ENCODE measurements at regions not wholly inside any gene's neighbourhood (a gene's known extent, or its start where the extent isn't known, plus 50 kb on each side); places are given as distances from the start of the nearest gene placed in this dataset.

DNA sequence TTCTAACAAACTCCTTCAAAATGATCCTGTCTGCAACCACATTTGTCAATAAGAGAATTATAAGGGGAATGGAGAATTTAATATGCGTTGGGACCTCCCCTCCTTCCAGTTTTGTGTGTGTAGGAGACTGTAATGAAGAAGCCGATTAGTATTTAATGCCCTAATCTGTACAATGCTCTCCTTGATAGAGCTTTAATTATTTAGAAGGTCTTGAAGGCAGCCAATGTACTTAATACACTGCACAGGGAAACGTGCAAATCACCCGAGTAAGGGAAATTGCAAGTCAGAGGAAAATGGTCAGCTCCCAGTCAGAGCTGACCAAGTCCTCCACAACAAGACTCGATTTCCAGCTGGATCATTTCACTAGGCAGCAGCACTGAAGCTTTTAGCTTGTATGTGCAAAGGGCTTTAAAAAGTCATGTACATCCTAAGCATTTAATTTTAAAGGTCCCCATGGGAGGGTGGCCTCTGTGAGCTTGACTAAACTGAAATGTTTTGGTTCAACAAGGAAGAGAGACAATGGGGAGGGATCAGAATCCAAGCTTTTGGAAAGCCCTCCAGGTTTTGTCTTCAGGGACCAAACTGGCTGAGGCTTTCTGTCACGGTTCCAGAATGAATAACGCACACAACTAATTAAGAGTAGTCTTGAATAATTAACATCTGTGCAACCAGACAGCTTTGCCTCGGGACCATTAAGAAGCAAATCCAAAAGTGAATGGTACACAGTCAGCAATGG, 159.8 kb upstream of the MITF start:
- Histone ChIP-seq H3K4me3 (no peak overlapping the region), H3K9me3 (no peaks in the 10 kb centered on the region), H3K9ac (ENCODE audit: low read depth in 2 of 2, low read length in 2 of 2) (no peak overlapping the region), H3K27me3 (no peaks in the 10 kb centered on the region), H3K4me1 (no peaks in the 10 kb centered on the region), H3K27ac (no peak overlapping the region), H3K36me3 (no peaks in the 10 kb centered on the region)
- intact Hi-C loops (cut with DNase I): no loop called here
- no peak for TF ChIP-seq CTCF (IDR thresholded peaks at IDR 0.05)
- no peak for DNase-seq

- Histone ChIP-seq H3K9me3 (no peaks in the 10 kb centered on the region), H3K4me1 (no peaks in the 10 kb centered on the region), H3K36me3 (no peaks in the 10 kb centered on the region), H3K27me3 (no peaks in the 10 kb centered on the region), H3K27ac (no peak overlapping the region), H3K9ac (ENCODE audit: low read depth in 2 of 2, low read length in 2 of 2) (no peak overlapping the region), H3K4me3 (no peak overlapping the region)
- intact Hi-C loops (cut with DNase I): no loop called here
- no peak for DNase-seq
- no peak for TF ChIP-seq CTCF (IDR thresholded peaks at IDR 0.05)
Measured at GRCh38 chr3:69569520-69569919, 169.7 kb upstream of the MITF start.

GRCh38 chr3:69568951-69569350, 170.3 kb upstream of the MITF start:
- no peak overlapping the region for H3K27ac ChIP-seq
- no peak for TF ChIP-seq CTCF (IDR thresholded peaks at IDR 0.05)
- intact Hi-C loops (cut with DNase I): no loop called here
- no peak overlapping the region for H3K4me3 ChIP-seq
- no peak for DNase-seq
- H3K4me1 ChIP-seq: no peaks in the 10 kb centered on the region
- H3K27me3 ChIP-seq: no peaks in the 10 kb centered on the region
- no peak overlapping the region for H3K9ac ChIP-seq (ENCODE audit: low read depth in 2 of 2, low read length in 2 of 2)
- no peaks in the 10 kb centered on the region for H3K9me3 ChIP-seq
- H3K36me3 ChIP-seq: no peaks in the 10 kb centered on the region

GRCh38 chr3:69568458-69568857, 170.8 kb upstream of the MITF start:
- Histone ChIP-seq H3K4me3 (no peak overlapping the region), H3K9ac (ENCODE audit: low read depth in 2 of 2, low read length in 2 of 2) (no peak overlapping the region), H3K4me1 (no peaks in the 10 kb centered on the region), H3K27me3 (no peaks in the 10 kb centered on the region), H3K36me3 (no peaks in the 10 kb centered on the region), H3K27ac (no peak overlapping the region), H3K9me3 (no peaks in the 10 kb centered on the region)
- no peak for DNase-seq
- intact Hi-C loops (cut with DNase I): no loop called here
- TF ChIP-seq CTCF (IDR thresholded peaks at IDR 0.05): no peak

DNA sequence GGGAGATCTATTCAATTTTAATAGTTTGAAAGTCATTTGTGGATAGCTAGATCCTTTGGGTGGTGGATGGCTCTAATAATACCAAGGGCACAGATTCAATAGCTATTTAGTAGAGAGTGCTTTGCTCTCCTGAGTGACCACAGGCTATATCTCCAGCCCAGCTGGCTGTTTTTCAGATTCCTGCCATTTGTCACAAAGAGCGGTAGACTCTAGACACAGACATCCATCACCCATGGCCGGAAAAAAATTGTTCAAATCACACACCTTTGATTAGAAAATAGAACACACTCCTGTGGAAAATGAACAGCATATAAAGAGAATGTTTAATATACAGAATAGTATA, 171.6 kb upstream of the MITF start:
- TF ChIP-seq CTCF (IDR thresholded peaks at IDR 0.05): no peak
- Histone ChIP-seq H3K27me3 (no peaks in the 10 kb centered on the region), H3K9ac (ENCODE audit: low read depth in 2 of 2, low read length in 2 of 2) (no peak overlapping the region), H3K9me3 (no peaks in the 10 kb centered on the region), H3K27ac (no peak overlapping the region), H3K4me1 (no peaks in the 10 kb centered on the region), H3K36me3 (no peaks in the 10 kb centered on the region), H3K4me3 (no peak overlapping the region)
- DNase-seq: no peak
- intact Hi-C loops (cut with DNase I): no loop called here

Measured in colonic mucosa (tissue), 4 donors.